Breast epithelium (tissue), 3 donors: ENCODE measurements at regions not wholly inside any gene's neighbourhood (a gene's known extent, or its start where the extent isn't known, plus 50 kb on each side); places are given as distances from the start of the nearest gene placed in this dataset.

Experiments used
- CTCF ChIP-seq, 3 donors: fragments of 450-650 bp; IDR thresholded peaks; one replicate each; pipeline ENCODE4 v1.5.1; 2016 to 2017; ENCODE audit warnings: antibody characterized with exemption in 3 of 3, mild to moderate bottlenecking in 3 of 3, moderate library complexity in 3 of 3
- POLR2A ChIP-seq: fragments of 450-650 bp; IDR thresholded peaks from one replicate; pipeline ENCODE4 v1.6.1; 2016; ENCODE audit warnings: antibody characterized with exemption, mild to moderate bottlenecking, moderate library complexity

- no peak for TF ChIP-seq CTCF (IDR thresholded peaks at IDR 0.05)
- no peak for TF ChIP-seq POLR2A
Observed at GRCh38 chr1:115215703-115216521, 122.1 kb downstream of the NGF start.
